GM23338 (cell line): ENCODE measurements at regions not wholly inside any gene's neighbourhood (a gene's known extent, or its start where the extent isn't known, plus 50 kb on each side); places are given as distances from the start of the nearest gene placed in this dataset.

Experiments
- ATAC-seq: fragments of 200-7000 bp; cut with Tn5 transposase; 3 replicates; pipeline ENCODE4 v1.9.1; 2020
- DNase-seq: peaks from one replicate; pipeline ENCODE4 v3.0.0-alpha.2; 2015; ENCODE audit warnings: low spot score
- H2AFZ ChIP-seq: fragments of 200-600 bp; sonication (generic); 2 replicates; pipeline ENCODE4 v1.8.0; 2016; ENCODE audit warnings: antibody characterized with exemption, mild to moderate bottlenecking, moderate library complexity
- H3F3A ChIP-seq: fragments of 200-600 bp; sonication (generic); replicated peaks from 2 replicates; pipeline ENCODE4 v1.8.0; 2017; ENCODE audit warnings: antibody characterized with exemption, mixed run types, low read depth
- H3K27ac ChIP-seq: fragments of 200-600 bp; sonication (generic); 2 replicates; pipeline ENCODE4 v1.6.1; 2016; ENCODE audit warnings: low read depth
- H3K27me3 ChIP-seq: fragments of 200-600 bp; sonication (generic); 2 replicates; pipeline ENCODE4 v1.8.0; 2016; ENCODE audit warnings: mild to moderate bottlenecking, mixed run types, moderate library complexity; ENCODE audit not compliant: insufficient read depth
- H3K36me3 ChIP-seq: fragments of 200-600 bp; sonication (generic); 2 replicates; pipeline ENCODE4 v1.8.0; 2016; ENCODE audit warnings: mild to moderate bottlenecking; ENCODE audit not compliant: insufficient read depth
- H3K4me1 ChIP-seq: fragments of 200-600 bp; sonication (generic); 2 replicates; pipeline ENCODE4 v1.8.0; 2016; ENCODE audit warnings: mild to moderate bottlenecking, moderate library complexity; ENCODE audit not compliant: insufficient read depth
- H3K4me2 ChIP-seq: fragments of 200-600 bp; sonication (generic); 2 replicates; pipeline ENCODE4 v1.7.1; 2017; ENCODE audit warnings: mixed run types
- H3K4me3 ChIP-seq: fragments of 200-600 bp; sonication (generic); 2 replicates; pipeline ENCODE4 v1.6.1; 2016; ENCODE audit warnings: mixed run types
- H3K79me2 ChIP-seq: fragments of 200-600 bp; sonication (generic); replicated peaks from 2 replicates; pipeline ENCODE4 v1.8.0; 2017; ENCODE audit warnings: mild to moderate bottlenecking; ENCODE audit not compliant: insufficient read depth
- H3K9me2 ChIP-seq: fragments of 200-600 bp; sonication (generic); 2 replicates; pipeline ENCODE4 v1.8.0; 2017; ENCODE audit not compliant: insufficient read depth
- H4K20me1 ChIP-seq: fragments of 200-600 bp; sonication (generic); replicated peaks from 2 replicates; pipeline ENCODE4 v1.8.0; 2017; ENCODE audit warnings: mild to moderate bottlenecking; ENCODE audit not compliant: insufficient read depth
- H3K27ac Mint-ChIP-seq: 2 replicates; pipeline ENCODE4 v1.8.0; 2020; ENCODE audit warnings: inconsistent platforms, mild to moderate bottlenecking, moderate library complexity, mixed read lengths
- H3K27me3 Mint-ChIP-seq: 3 replicates; pipeline ENCODE4 v1.8.0; 2022; ENCODE audit warnings: low read depth, mild to moderate bottlenecking, moderate library complexity, mixed read lengths, inconsistent platforms; ENCODE audit not compliant: insufficient read depth, poor library complexity
- H3K36me3 Mint-ChIP-seq: 3 replicates; pipeline ENCODE4 v1.8.0; 2021; ENCODE audit warnings: low read depth, mild to moderate bottlenecking, inconsistent platforms, moderate library complexity, mixed read lengths
- H3K4me1 Mint-ChIP-seq: 3 replicates; pipeline ENCODE4 v1.8.0; 2020; ENCODE audit warnings: mild to moderate bottlenecking, inconsistent platforms, mixed read lengths
- H3K4me3 Mint-ChIP-seq: 3 replicates; pipeline ENCODE4 v1.8.0; 2021; ENCODE audit warnings: moderate library complexity, mild to moderate bottlenecking, inconsistent platforms, mixed read lengths
- H3K9me3 Mint-ChIP-seq: 3 replicates; pipeline ENCODE4 v1.8.0; 2020; ENCODE audit warnings: moderate library complexity, mild to moderate bottlenecking, inconsistent platforms, mixed read lengths
- CREB1 ChIP-seq: fragments of 250-450 bp; sonication (Bioruptor Pico); IDR thresholded peaks from 2 replicates; pipeline ENCODE4 v1.5.0; 2020; ENCODE audit warnings: low read depth, mild to moderate bottlenecking, moderate library complexity
- EZH2 ChIP-seq: fragments of 200-600 bp; sonication (generic); IDR thresholded peaks from one replicate; pipeline ENCODE4 v1.8.0; 2017; ENCODE audit warnings: antibody characterized with exemption, mild to moderate bottlenecking, low read depth; ENCODE audit not compliant: unreplicated experiment
- EZH2phosphoT487 ChIP-seq: fragments of 200-600 bp; sonication (generic); IDR thresholded peaks from one replicate; pipeline ENCODE4 v1.8.1; 2018; ENCODE audit warnings: antibody characterized with exemption; ENCODE audit not compliant: unreplicated experiment
- JUNB ChIP-seq: IDR thresholded peaks from one replicate; pipeline ENCODE4 v1.6.1; 2016; ENCODE audit warnings: antibody characterized with exemption; ENCODE audit not compliant: unreplicated experiment
- NANOG ChIP-seq: IDR thresholded peaks from 2 replicates; pipeline ENCODE4 v1.6.1; 2016; ENCODE audit warnings: antibody characterized with exemption, borderline replicate concordance
- POLR2AphosphoS5 ChIP-seq: IDR thresholded peaks from 2 replicates; pipeline ENCODE4 v1.6.1; 2016; ENCODE audit warnings: antibody characterized with exemption, low read depth
- STAT1 ChIP-seq: IDR thresholded peaks from one replicate; pipeline ENCODE4 v1.6.1; 2016; ENCODE audit warnings: antibody characterized with exemption; ENCODE audit not compliant: unreplicated experiment
- ZNF331 ChIP-seq: fragments of 250-450 bp; sonication (Bioruptor Pico); IDR thresholded peaks from 2 replicates; pipeline ENCODE4 v1.5.0; 2020; ENCODE audit warnings: low read depth, mild to moderate bottlenecking, moderate library complexity
- TF ChIP-seq, protein P1 (sequence below): IDR thresholded peaks from 2 replicates; pipeline ENCODE4 v1.6.1; 2016; ENCODE audit warnings: antibody characterized with exemption
- TF ChIP-seq, protein P2 (sequence below): IDR thresholded peaks from one replicate; pipeline ENCODE4 v1.6.1; 2018; ENCODE audit warnings: antibody characterized with exemption; ENCODE audit not compliant: unreplicated experiment
- TF ChIP-seq, protein P3 (sequence below): fragments of 250-450 bp; sonication (Bioruptor Pico); IDR thresholded peaks from 2 replicates; pipeline ENCODE4 v1.5.0; 2020; ENCODE audit warnings: mild to moderate bottlenecking, moderate library complexity

DNA sequence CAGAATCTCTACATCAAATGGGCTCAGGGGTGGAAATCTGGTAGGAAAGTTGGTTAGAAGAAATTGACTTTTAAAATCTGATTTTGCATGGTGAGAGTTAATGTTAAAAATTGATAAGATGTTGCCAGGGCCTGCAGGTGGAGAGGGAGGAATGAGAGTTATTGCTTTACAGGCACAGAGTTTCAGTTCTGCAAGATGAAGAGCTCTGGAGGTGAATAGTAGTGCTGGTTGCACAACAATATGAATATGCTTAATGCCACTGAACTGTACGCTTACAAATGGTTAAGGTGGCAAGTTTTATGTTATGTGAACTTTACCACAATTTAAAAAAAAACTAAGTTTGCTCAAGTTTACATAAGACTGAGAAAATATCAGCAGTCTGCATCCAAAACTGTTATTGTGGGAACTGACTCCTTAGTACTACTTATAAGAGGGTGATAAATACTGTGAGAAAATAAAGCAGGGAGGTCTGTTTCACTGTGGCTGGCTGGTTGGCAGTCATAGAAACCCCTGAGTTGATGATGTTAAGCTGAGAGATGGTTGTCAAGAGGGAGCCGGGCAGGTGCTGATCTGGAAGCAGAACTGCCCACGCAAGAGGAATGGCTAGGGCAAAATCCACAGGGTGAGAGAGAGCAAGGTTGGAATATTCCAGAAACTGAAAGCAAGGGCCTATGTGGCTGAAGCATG lies 144.9 kb downstream of the EDEM1 start:
- H3K27ac Mint-ChIP-seq = no peak overlapping the region
- Histone ChIP-seq H3K9me2 (no peaks in the 10 kb centered on the region), H3F3A (no peaks in the 10 kb centered on the region), H3K79me2 (no peaks in the 10 kb centered on the region), H3K27ac (no peak overlapping the region), H4K20me1 (no peaks in the 10 kb centered on the region), H2AFZ (no peak overlapping the region), H3K4me3 (no peak overlapping the region), H3K4me1 (no peaks in the 10 kb centered on the region), H3K27me3 (no peaks in the 10 kb centered on the region), H3K4me2 (no peak overlapping the region), H3K36me3 (no peaks in the 10 kb centered on the region)
- DNase-seq = no peak
- no peak for ATAC-seq
- TF ChIP-seq NANOG (no peak), JUNB (no peak), ZNF331 (CRISPR knock-in tag) (no peak), CREB1 (no peak), EZH2 (no peak), POLR2AphosphoS5 (no peak), STAT1 (no peak), EZH2phosphoT487 (no peak)
- TF ChIP-seq, protein P1, sequence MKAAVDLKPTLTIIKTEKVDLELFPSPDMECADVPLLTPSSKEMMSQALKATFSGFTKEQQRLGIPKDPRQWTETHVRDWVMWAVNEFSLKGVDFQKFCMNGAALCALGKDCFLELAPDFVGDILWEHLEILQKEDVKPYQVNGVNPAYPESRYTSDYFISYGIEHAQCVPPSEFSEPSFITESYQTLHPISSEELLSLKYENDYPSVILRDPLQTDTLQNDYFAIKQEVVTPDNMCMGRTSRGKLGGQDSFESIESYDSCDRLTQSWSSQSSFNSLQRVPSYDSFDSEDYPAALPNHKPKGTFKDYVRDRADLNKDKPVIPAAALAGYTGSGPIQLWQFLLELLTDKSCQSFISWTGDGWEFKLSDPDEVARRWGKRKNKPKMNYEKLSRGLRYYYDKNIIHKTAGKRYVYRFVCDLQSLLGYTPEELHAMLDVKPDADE = no peak
- TF ChIP-seq, protein P2, sequence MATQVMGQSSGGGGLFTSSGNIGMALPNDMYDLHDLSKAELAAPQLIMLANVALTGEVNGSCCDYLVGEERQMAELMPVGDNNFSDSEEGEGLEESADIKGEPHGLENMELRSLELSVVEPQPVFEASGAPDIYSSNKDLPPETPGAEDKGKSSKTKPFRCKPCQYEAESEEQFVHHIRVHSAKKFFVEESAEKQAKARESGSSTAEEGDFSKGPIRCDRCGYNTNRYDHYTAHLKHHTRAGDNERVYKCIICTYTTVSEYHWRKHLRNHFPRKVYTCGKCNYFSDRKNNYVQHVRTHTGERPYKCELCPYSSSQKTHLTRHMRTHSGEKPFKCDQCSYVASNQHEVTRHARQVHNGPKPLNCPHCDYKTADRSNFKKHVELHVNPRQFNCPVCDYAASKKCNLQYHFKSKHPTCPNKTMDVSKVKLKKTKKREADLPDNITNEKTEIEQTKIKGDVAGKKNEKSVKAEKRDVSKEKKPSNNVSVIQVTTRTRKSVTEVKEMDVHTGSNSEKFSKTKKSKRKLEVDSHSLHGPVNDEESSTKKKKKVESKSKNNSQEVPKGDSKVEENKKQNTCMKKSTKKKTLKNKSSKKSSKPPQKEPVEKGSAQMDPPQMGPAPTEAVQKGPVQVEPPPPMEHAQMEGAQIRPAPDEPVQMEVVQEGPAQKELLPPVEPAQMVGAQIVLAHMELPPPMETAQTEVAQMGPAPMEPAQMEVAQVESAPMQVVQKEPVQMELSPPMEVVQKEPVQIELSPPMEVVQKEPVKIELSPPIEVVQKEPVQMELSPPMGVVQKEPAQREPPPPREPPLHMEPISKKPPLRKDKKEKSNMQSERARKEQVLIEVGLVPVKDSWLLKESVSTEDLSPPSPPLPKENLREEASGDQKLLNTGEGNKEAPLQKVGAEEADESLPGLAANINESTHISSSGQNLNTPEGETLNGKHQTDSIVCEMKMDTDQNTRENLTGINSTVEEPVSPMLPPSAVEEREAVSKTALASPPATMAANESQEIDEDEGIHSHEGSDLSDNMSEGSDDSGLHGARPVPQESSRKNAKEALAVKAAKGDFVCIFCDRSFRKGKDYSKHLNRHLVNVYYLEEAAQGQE = no peak
- TF ChIP-seq, protein P3, sequence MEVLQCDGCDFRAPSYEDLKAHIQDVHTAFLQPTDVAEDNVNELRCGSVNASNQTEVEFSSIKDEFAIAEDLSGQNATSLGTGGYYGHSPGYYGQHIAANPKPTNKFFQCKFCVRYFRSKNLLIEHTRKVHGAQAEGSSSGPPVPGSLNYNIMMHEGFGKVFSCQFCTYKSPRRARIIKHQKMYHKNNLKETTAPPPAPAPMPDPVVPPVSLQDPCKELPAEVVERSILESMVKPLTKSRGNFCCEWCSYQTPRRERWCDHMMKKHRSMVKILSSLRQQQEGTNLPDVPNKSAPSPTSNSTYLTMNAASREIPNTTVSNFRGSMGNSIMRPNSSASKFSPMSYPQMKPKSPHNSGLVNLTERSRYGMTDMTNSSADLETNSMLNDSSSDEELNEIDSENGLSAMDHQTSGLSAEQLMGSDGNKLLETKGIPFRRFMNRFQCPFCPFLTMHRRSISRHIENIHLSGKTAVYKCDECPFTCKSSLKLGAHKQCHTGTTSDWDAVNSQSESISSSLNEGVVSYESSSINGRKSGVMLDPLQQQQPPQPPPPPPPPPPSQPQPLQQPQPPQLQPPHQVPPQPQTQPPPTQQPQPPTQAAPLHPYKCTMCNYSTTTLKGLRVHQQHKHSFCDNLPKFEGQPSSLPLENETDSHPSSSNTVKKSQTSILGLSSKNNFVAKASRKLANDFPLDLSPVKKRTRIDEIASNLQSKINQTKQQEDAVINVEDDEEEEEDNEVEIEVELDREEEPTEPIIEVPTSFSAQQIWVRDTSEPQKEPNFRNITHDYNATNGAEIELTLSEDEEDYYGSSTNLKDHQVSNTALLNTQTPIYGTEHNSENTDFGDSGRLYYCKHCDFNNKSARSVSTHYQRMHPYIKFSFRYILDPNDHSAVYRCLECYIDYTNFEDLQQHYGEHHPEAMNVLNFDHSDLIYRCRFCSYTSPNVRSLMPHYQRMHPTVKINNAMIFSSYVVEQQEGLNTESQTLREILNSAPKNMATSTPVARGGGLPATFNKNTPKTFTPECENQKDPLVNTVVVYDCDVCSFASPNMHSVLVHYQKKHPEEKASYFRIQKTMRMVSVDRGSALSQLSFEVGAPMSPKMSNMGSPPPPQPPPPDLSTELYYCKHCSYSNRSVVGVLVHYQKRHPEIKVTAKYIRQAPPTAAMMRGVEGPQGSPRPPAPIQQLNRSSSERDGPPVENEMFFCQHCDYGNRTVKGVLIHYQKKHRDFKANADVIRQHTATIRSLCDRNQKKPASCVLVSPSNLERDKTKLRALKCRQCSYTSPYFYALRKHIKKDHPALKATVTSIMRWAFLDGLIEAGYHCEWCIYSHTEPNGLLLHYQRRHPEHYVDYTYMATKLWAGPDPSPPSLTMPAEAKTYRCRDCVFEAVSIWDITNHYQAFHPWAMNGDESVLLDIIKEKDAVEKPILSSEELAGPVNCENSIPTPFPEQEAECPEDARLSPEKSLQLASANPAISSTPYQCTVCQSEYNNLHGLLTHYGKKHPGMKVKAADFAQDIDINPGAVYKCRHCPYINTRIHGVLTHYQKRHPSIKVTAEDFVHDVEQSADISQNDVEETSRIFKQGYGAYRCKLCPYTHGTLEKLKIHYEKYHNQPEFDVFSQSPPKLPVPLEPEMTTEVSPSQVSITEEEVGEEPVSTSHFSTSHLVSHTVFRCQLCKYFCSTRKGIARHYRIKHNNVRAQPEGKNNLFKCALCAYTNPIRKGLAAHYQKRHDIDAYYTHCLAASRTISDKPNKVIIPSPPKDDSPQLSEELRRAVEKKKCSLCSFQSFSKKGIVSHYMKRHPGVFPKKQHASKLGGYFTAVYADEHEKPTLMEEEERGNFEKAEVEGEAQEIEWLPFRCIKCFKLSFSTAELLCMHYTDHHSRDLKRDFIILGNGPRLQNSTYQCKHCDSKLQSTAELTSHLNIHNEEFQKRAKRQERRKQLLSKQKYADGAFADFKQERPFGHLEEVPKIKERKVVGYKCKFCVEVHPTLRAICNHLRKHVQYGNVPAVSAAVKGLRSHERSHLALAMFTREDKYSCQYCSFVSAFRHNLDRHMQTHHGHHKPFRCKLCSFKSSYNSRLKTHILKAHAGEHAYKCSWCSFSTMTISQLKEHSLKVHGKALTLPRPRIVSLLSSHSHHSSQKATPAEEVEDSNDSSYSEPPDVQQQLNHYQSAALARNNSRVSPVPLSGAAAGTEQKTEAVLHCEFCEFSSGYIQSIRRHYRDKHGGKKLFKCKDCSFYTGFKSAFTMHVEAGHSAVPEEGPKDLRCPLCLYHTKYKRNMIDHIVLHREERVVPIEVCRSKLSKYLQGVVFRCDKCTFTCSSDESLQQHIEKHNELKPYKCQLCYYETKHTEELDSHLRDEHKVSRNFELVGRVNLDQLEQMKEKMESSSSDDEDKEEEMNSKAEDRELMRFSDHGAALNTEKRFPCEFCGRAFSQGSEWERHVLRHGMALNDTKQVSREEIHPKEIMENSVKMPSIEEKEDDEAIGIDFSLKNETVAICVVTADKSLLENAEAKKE (CRISPR knock-in tag) = no peak
- H3K27me3 Mint-ChIP-seq = no peaks in the 10 kb centered on the region
- H3K36me3 Mint-ChIP-seq = 0 out of 3 replicates have a peak, but pooled peaks cover 2% of the 10 kb centered on the region
- H3K4me3 Mint-ChIP-seq = no peak overlapping the region
- H3K4me1 Mint-ChIP-seq = no peaks in the 10 kb centered on the region
- H3K9me3 Mint-ChIP-seq = peaks cover 81% of the 10 kb centered on the region
